Tibial artery (tissue), 4 donors: ENCODE measurements at regions not wholly inside any gene's neighbourhood (a gene's known extent, or its start where the extent isn't known, plus 50 kb on each side); places are given as distances from the start of the nearest gene placed in this dataset.

Experiments
- DNase-seq, 2 donors: peaks; one replicate each; pipeline ENCODE4 v3.0.0-alpha.2; 2019
- H3K27ac ChIP-seq, 2 donors: fragments of 200-600 bp; sonication (generic) in 1 of 2; 1 replicate in 1 of 2; 2 replicates in 1 of 2; pipeline ENCODE4 v1.5.1; 2018 to 2019; ENCODE audit warnings: mild to moderate bottlenecking in 1 of 2
- H3K27me3 ChIP-seq, 2 donors: fragments of 200-600 bp; sonication (generic) in 1 of 2; one replicate each; pipeline versions ENCODE4 v1.5.1 to v1.6.0; 2016 to 2019
- H3K36me3 ChIP-seq, 3 donors: fragments of 200-600 bp; sonication (generic) in 2 of 3; one replicate each; pipeline ENCODE4 v1.5.1; 2016 to 2019; ENCODE audit warnings: mild to moderate bottlenecking in 2 of 3
- H3K4me1 ChIP-seq, 4 donors: fragments of 200-600 bp; sonication (generic) in 2 of 4; 1 replicate in 3 of 4; 2 replicates in 1 of 4; pipeline ENCODE4 v1.5.1; 2016 to 2019
- H3K4me3 ChIP-seq, 2 donors: fragments of 200-600 bp; sonication (generic) in 1 of 2; 1 replicate in 1 of 2; 2 replicates in 1 of 2; pipeline ENCODE4 v1.5.1; 2018 to 2019; ENCODE audit warnings: mild to moderate bottlenecking in 2 of 2
- H3K9me3 ChIP-seq, 3 donors: fragments of 200-600 bp; sonication (generic) in 1 of 3; one replicate each; pipeline ENCODE4 v1.5.1; 2016 to 2019
- intact Hi-C: fragments of 100-400 bp; cut with DNase I; formaldehyde crosslinking; loops from one replicate; pipeline ENCODE4 v1.15.0; 2023; ENCODE audit warnings: low total_unique reads
- TF ChIP-seq, protein P1 (sequence below), 2 experiments: fragments of 200-600 bp in 1 of 2; fragments of 450-650 bp in 1 of 2; IDR thresholded peaks; one replicate each; pipeline ENCODE4 v1.5.1; 2017 to 2019; ENCODE audit warnings: antibody characterized with exemption in 2 of 2, mild to moderate bottlenecking in 1 of 2, moderate library complexity in 1 of 2

DNA sequence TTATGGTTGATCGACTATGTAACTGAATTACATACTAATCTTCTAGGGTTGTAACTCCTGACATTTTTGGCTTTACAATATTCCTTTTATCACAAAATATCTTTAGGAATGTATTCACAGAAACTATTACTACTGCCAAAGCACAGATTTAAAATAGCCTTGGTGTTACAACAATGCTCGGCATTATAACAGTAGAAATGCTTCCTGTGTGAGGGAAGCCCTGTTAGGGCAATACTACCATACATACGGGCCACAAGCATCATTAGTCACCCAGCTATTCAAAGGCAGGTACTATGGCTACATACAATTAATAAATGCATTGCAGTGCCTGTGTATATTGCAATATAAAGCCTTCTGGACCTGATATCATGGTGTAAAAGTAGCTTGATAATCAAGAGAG is 517.8 kb downstream of the C12orf50 start:
- H3K27me3 ChIP-seq: no peaks in the 10 kb centered on the region
- no peak overlapping the region for H3K4me3 ChIP-seq
- TF ChIP-seq, protein P1, sequence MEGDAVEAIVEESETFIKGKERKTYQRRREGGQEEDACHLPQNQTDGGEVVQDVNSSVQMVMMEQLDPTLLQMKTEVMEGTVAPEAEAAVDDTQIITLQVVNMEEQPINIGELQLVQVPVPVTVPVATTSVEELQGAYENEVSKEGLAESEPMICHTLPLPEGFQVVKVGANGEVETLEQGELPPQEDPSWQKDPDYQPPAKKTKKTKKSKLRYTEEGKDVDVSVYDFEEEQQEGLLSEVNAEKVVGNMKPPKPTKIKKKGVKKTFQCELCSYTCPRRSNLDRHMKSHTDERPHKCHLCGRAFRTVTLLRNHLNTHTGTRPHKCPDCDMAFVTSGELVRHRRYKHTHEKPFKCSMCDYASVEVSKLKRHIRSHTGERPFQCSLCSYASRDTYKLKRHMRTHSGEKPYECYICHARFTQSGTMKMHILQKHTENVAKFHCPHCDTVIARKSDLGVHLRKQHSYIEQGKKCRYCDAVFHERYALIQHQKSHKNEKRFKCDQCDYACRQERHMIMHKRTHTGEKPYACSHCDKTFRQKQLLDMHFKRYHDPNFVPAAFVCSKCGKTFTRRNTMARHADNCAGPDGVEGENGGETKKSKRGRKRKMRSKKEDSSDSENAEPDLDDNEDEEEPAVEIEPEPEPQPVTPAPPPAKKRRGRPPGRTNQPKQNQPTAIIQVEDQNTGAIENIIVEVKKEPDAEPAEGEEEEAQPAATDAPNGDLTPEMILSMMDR (IDR thresholded peaks at IDR 0.05): no peak
- no peaks in the 10 kb centered on the region for H3K9me3 ChIP-seq
- H3K36me3 ChIP-seq: no peaks in the 10 kb centered on the region
- H3K4me1 ChIP-seq: no peaks in the 10 kb centered on the region
- no peak overlapping the region for H3K27ac ChIP-seq
- intact Hi-C loops: no loop called here
- no peak for DNase-seq

DNA sequence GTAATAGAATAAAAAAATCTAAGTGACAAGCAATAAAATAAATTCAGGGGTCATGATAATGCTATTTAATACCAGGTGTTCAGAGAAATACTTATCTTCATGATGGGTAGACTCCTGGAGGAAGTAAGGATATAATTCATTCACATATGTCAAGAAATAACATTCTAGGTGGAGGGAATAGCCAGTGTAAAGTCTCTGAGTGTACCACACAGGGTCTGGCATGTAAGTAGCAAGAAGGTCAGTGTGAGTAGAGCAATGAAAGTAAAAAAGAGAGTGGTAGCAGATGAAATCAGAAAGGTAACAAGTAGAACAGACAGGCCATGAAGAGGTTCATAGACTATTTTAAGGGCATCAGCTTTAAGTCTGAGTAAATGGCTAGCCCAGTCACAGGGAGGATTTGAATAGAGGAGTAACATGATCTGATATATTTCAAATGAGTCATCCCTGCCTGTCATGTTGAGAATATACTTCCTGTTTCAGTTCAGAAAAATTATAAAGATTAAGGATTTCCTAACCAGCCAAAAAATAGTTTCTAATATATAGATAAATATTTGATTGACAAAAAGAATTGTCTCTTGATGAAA is 519.9 kb downstream of the C12orf50 start:
- Histone ChIP-seq H3K27ac (no peak overlapping the region), H3K36me3 (no peaks in the 10 kb centered on the region), H3K9me3 (no peaks in the 10 kb centered on the region), H3K27me3 (no peaks in the 10 kb centered on the region), H3K4me3 (no peak overlapping the region), H3K4me1 (no peaks in the 10 kb centered on the region)
- no peak for DNase-seq
- intact Hi-C loops: no loop called here
- TF ChIP-seq, protein P1 (IDR thresholded peaks at IDR 0.05): no peak

DNA sequence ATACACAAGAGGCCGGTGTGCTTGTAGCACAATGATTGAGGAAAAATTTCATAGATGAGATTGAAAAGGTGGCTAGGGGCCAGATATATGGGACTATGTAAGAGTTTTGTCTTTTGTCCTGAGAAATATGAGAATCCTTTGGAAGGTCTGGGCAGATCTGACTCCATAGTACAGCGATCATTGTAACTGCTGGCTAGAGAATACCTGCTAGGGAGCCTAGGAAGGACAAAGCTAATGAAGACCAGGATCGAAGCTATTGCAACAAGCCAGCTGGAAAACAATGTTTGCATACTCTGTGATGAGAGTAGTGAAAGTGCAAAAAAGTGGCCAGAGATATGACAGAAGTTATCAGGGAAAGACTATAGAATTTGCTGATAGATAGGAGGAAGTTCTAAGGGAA is 537.6 kb downstream of the C12orf50 start:
- no peaks in the 10 kb centered on the region for H3K27me3 ChIP-seq
- no peaks in the 10 kb centered on the region for H3K36me3 ChIP-seq
- TF ChIP-seq, protein P1 (IDR thresholded peaks at IDR 0.05): no peak
- H3K27ac ChIP-seq: no peak overlapping the region
- H3K4me3 ChIP-seq: no peak overlapping the region
- intact Hi-C loops: no loop called here
- DNase-seq: no peak
- H3K4me1 ChIP-seq: no peaks in the 10 kb centered on the region
- no peaks in the 10 kb centered on the region for H3K9me3 ChIP-seq

DNA sequence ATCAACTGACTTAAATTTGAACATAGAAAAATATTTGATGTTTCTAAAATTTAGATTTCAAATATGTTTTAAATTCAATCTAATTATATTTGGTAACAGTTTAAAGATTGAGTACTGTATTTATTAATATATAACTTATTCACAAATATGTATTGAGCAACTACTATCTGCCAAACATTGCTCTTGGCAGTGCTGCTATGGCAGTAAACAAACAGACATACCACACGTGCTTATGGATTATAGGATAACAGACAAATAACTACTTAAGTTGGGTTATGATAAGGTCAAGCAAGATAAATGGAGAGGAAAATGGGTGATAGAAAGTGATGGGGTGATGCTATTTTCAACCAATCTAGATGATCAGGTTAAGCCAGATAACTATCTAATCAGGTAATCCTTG is 538.1 kb downstream of the C12orf50 start:
- intact Hi-C loops: no loop called here
- no peak for DNase-seq
- Histone ChIP-seq H3K27ac (no peak overlapping the region), H3K4me3 (no peak overlapping the region), H3K27me3 (no peaks in the 10 kb centered on the region), H3K4me1 (no peaks in the 10 kb centered on the region), H3K36me3 (no peaks in the 10 kb centered on the region), H3K9me3 (no peaks in the 10 kb centered on the region)
- TF ChIP-seq, protein P1 (IDR thresholded peaks at IDR 0.05): no peak

DNA sequence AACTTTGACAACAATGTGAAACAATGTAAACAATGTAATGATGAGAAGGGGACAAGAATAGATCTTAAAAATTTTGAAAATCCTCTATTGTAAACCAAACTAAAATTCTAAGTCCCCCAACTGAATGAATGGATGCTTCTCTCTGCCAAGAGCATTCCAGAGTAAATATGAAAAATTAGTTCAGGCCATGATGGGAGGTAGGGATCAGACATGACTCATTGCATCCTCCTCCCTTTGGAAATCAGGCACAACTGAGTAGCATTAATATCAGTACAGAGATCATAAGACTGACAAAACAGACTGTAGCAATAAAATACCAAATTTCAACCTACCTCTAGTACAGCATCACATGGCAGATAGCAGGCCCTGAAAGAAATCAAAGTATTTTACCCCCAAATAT is 559.9 kb downstream of the C12orf50 start:
- Histone ChIP-seq H3K4me1 (no peaks in the 10 kb centered on the region), H3K4me3 (no peak overlapping the region), H3K27me3 (no peaks in the 10 kb centered on the region), H3K36me3 (no peaks in the 10 kb centered on the region), H3K9me3 (peaks cover 0 to 3% (median 0%) of the 10 kb centered on the region in 3 donors), H3K27ac (no peak overlapping the region)
- TF ChIP-seq, protein P1 (IDR thresholded peaks at IDR 0.05): no peak
- DNase-seq: no peak
- intact Hi-C loops: loop anchor here (5.0 kb wide), 1 partner anchor 123 kb away; no protein-coding TSS in a partner anchor

DNA sequence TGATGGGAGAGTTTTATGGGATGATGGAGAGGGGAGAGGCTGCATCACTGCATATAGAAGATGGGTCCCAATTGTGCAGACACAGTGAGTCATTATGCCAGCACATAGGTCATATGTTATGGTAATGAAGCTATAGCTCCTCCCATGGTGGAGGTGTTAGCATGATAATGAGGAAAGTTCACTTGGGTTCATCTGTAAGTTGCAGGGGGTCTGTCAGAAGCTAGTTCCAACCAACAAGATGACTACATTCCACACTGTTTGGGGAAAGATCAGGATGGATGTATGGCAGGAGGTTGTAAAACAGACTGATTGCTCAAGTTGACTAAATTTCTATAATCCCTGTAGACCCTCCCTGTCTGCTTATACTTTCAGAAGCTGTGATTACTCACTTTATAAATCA is 561.3 kb downstream of the C12orf50 start:
- no peak for DNase-seq
- Histone ChIP-seq H3K4me3 (no peak overlapping the region), H3K27ac (no peak overlapping the region), H3K4me1 (no peaks in the 10 kb centered on the region), H3K36me3 (no peaks in the 10 kb centered on the region), H3K9me3 (no peaks in the 10 kb centered on the region), H3K27me3 (no peaks in the 10 kb centered on the region)
- intact Hi-C loops: loop anchor here (5.0 kb wide), 1 partner anchor 124 kb away; no protein-coding TSS in a partner anchor
- TF ChIP-seq, protein P1 (IDR thresholded peaks at IDR 0.05): no peak
